OCI-LY7 (cell line): ENCODE measurements at regions not wholly inside any gene's neighbourhood (a gene's known extent, or its start where the extent isn't known, plus 50 kb on each side); places are given as distances from the start of the nearest gene placed in this dataset.
"Not testable (repeated sequence)": the region's sequence is repeated elsewhere in the genome, so short reads cannot be mapped to it uniquely, and the experiment has no call there.

ENCODE experiments used
- BruUV-seq: library from RNA; stranded (reverse); fragments of 400-500 nt; replicated peaks from 2 replicates; lab custom pipeline; 2021; lab: Mats Ljungman, UMichigan
- CTCF ChIA-PET: fragments of 300-600 bp; sonication (Branson Sonifier 250); formaldehyde crosslinking; loops from one replicate; lab custom pipeline; 2022; ENCODE audit warnings: antibody characterized with exemption; ENCODE audit not compliant: unreplicated experiment; lab: Charles Lee
- POLR2A ChIA-PET: fragments of 300-600 bp; sonication (Branson Sonifier 250); formaldehyde crosslinking; loops from one replicate; lab custom pipeline; 2022; ENCODE audit warnings: antibody characterized with exemption; lab: Charles Lee
- DNase-seq: peaks from one replicate; pipeline ENCODE4 v3.0.0-alpha.2; 2015; ENCODE audit warnings: low spot score
- H2AFZ ChIP-seq: fragments of 200-600 bp; sonication (generic), shearing (Covaris generic); 2 replicates; pipeline ENCODE4 v1.6.1; 2014; ENCODE audit warnings: mild to moderate bottlenecking, antibody characterized with exemption, low read length, moderate library complexity
- H3K27ac ChIP-seq: fragments of 200-600 bp; sonication (generic); 2 replicates; pipeline ENCODE4 v1.5.1; 2014; ENCODE audit warnings: mixed run types, low read depth, mild to moderate bottlenecking, moderate library complexity, low read length, inconsistent platforms; ENCODE audit not compliant: poor library complexity, severe bottlenecking
- H3K36me3 ChIP-seq: fragments of 200-600 bp; sonication (generic); 2 replicates; pipeline ENCODE4 v1.6.1; 2014; ENCODE audit warnings: mild to moderate bottlenecking, antibody characterized with exemption, low read length, moderate library complexity, mixed read lengths; ENCODE audit not compliant: insufficient read depth
- H3K4me1 ChIP-seq: fragments of 200-600 bp; sonication (generic); 2 replicates; pipeline ENCODE4 v1.5.1; 2014; ENCODE audit warnings: mild to moderate bottlenecking, low read length; ENCODE audit not compliant: insufficient read depth, poor library complexity, severe bottlenecking
- H3K4me2 ChIP-seq: fragments of 200-600 bp; sonication (generic); 2 replicates; pipeline ENCODE4 v1.6.1; 2014; ENCODE audit warnings: mild to moderate bottlenecking, low read length
- H3K4me3 ChIP-seq: fragments of 200-600 bp; sonication (generic); 2 replicates; pipeline ENCODE4 v1.5.1; 2014; ENCODE audit warnings: mild to moderate bottlenecking, low read depth, low read length; ENCODE audit not compliant: poor library complexity, severe bottlenecking
- H3K79me2 ChIP-seq: fragments of 200-600 bp; sonication (generic); 2 replicates; pipeline ENCODE4 v1.6.1; 2016; ENCODE audit warnings: low read depth, mild to moderate bottlenecking, low read length, moderate library complexity, mixed read lengths; ENCODE audit not compliant: insufficient read depth
- H3K9me2 ChIP-seq: fragments of 200-600 bp; sonication (generic); 2 replicates; pipeline ENCODE4 v1.6.1; 2016; ENCODE audit warnings: mild to moderate bottlenecking, low read length, mixed read lengths; ENCODE audit not compliant: insufficient read depth
- H3K9me3 ChIP-seq: fragments of 200-600 bp; sonication (generic); 2 replicates; pipeline ENCODE4 v1.6.1; 2014; ENCODE audit warnings: mild to moderate bottlenecking, mixed run types, low read length, mixed read lengths
- H4K20me1 ChIP-seq: fragments of 200-600 bp; sonication (generic); 2 replicates; pipeline ENCODE4 v1.6.1; 2014; ENCODE audit warnings: mild to moderate bottlenecking, antibody characterized with exemption, low read length, moderate library complexity, mixed read lengths; ENCODE audit not compliant: insufficient read depth
- CTCF ChIP-seq: fragments of 200-600 bp; sonication (generic); conservative IDR thresholded peaks from 2 replicates; pipeline ENCODE4 v1.5.1; 2014; ENCODE audit warnings: mild to moderate bottlenecking, antibody characterized with exemption, low read length, moderate library complexity, mixed read lengths
- EZH2phosphoT487 ChIP-seq: fragments of 200-600 bp; sonication (generic); IDR thresholded peaks from 2 replicates; pipeline ENCODE4 v1.6.1; 2018; ENCODE audit warnings: low read depth, borderline replicate concordance, mild to moderate bottlenecking, mixed run types, antibody characterized with exemption, low read length, moderate library complexity, mixed read lengths
- intact Hi-C: fragments of 100-400 bp; cut with micrococcal nuclease; formaldehyde crosslinking; loops from one replicate; pipeline ENCODE4 v1.10.0; 2022; ENCODE audit not compliant: unreplicated experiment

GRCh38 chr6:68126089-68126749 is 508.9 kb upstream of the ADGRB3 start:
- Histone ChIP-seq H3K4me1 (no peaks in the 10 kb centered on the region), H3K79me2 (no peaks in the 10 kb centered on the region), H4K20me1 (no peaks in the 10 kb centered on the region), H3K27ac (no peak overlapping the region), H3K9me2 (no peaks in the 10 kb centered on the region), H3K9me3 (peaks cover 23% of the 10 kb centered on the region), H3K4me2 (no peak overlapping the region), H3K36me3 (no peaks in the 10 kb centered on the region), H3K4me3 (no peak overlapping the region), H2AFZ (peak overlapping the region; percentile 59)
- no peak for DNase-seq
- ChIA-PET POLR2A (interaction anchor here (1.5 to 2.5 kb wide), 2 partner anchors 17 to 38 kb away, joined by 4 to 11 read pairs; no protein-coding TSS in a partner anchor), CTCF (no interaction called here)
- intact Hi-C loops, result loop anchor here (5.0 kb wide), 1 partner anchor 34 kb away; no protein-coding TSS in a partner anchor
- no TSS peak for BruUV-seq
- TF ChIP-seq EZH2phosphoT487 (no peak), CTCF (no peak)

GRCh38 chr6:68122975-68123374 is 512.1 kb upstream of the ADGRB3 start:
- DNase-seq, H3K4me2 ChIP-seq, BruUV-seq, H3K36me3 ChIP-seq, H2AFZ ChIP-seq, CTCF ChIA-PET, H3K4me3 ChIP-seq, H3K4me1 ChIP-seq, H4K20me1 ChIP-seq, H3K9me2 ChIP-seq, H3K27ac ChIP-seq, H3K79me2 ChIP-seq, intact Hi-C loops: not testable (repeated sequence)
- POLR2A ChIA-PET, result interaction anchor here (0.5 to 1.1 kb wide), 3 partner anchors 64 to 173 kb away, joined by 3 read pairs; no protein-coding TSS in a partner anchor
- H3K9me3 ChIP-seq, result peaks cover 23% of the 10 kb centered on the region

- CTCF ChIA-PET, result no interaction called here
- TF ChIP-seq CTCF (no peak), EZH2phosphoT487 (no peak)
These were observed 513.0 kb upstream of the ADGRB3 start for GRCh38 chr6:68122032-68122431.

GRCh38 chr6:68120954-68121353 is 514.1 kb upstream of the ADGRB3 start:
- H3K79me2 ChIP-seq, intact Hi-C loops, CTCF ChIA-PET, H4K20me1 ChIP-seq, H2AFZ ChIP-seq, BruUV-seq, H3K36me3 ChIP-seq, H3K4me3 ChIP-seq, DNase-seq, H3K4me1 ChIP-seq, H3K27ac ChIP-seq, H3K4me2 ChIP-seq, H3K9me2 ChIP-seq: not testable (repeated sequence)
- H3K9me3 ChIP-seq, result peaks cover 23% of the 10 kb centered on the region
- POLR2A ChIA-PET, result interaction anchor here (1.0 kb wide), 1 partner anchor 8 kb away, joined by 3 read pairs; no protein-coding TSS in a partner anchor

More at GRCh38 chr6:68122032-68122431, 513.0 kb upstream of the ADGRB3 start:
- no TSS peak for BruUV-seq
- Histone ChIP-seq H3K4me3 (no peak overlapping the region), H3K9me2 (no peaks in the 10 kb centered on the region), H2AFZ (no peak overlapping the region), H4K20me1 (no peaks in the 10 kb centered on the region), H3K27ac (no peak overlapping the region), H3K4me2 (no peak overlapping the region), H3K79me2 (no peaks in the 10 kb centered on the region), H3K36me3 (no peaks in the 10 kb centered on the region), H3K4me1 (no peaks in the 10 kb centered on the region), H3K9me3 (peaks cover 23% of the 10 kb centered on the region)
- no peak for DNase-seq
- POLR2A ChIA-PET, result no interaction called here
- intact Hi-C loops, result no loop called here
